GM18867 (cell line): ENCODE measurements at regions not wholly inside any gene's neighbourhood (a gene's known extent, or its start where the extent isn't known, plus 50 kb on each side); places are given as distances from the start of the nearest gene placed in this dataset.
"Not testable (repeated sequence)": the region's sequence is repeated elsewhere in the genome, so short reads cannot be mapped to it uniquely, and the experiment has no call there.

Source experiments
- ATAC-seq: cut with Tn5 transposase; IDR thresholded peaks from one replicate; pipeline ENCODE4 v1.9.1; 2021; ENCODE audit warnings: mild to moderate bottlenecking, moderate library complexity; ENCODE audit not compliant: unreplicated experiment

GRCh38 chr6:56840467-56841380 lies 114.2 kb upstream of the BEND6 start:
- no peak for ATAC-seq

- no peak for ATAC-seq
Measured at GRCh38 chr6:56839533-56840183, 115.2 kb upstream of the BEND6 start.

GRCh38 chr6:56838965-56839364 lies 115.9 kb upstream of the BEND6 start:
- ATAC-seq: no peak

- no peak for ATAC-seq
Measured at GRCh38 chr6:56838016-56838555, 116.8 kb upstream of the BEND6 start.

DNA sequence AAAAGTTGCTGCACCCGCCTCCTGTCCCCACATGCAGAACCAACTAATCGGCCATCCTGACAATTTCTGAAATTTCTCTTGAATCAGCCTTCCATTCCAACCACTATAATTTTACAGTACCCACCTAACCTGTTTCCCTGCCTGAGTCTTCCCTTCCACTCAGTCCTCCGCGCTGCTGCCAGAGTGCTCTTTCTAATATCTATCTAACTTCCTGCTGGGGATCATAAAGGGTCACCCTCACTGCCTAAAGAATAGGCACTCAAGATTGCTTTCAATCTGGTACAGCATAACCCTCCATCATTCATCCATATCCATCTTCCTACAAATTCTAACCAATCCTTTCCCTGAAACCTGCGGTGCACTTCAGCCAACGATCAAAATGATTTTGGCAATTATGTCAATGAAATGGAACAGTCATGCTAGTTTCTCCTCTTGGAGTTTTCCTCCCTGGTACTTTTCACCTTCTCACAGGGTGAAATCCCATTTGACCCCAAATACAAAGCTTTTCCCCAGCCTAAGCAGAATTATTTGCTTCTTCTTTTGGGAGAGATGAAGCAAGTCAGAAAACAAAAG lies 117.5 kb upstream of the BEND6 start:
- ATAC-seq: no peak

DNA sequence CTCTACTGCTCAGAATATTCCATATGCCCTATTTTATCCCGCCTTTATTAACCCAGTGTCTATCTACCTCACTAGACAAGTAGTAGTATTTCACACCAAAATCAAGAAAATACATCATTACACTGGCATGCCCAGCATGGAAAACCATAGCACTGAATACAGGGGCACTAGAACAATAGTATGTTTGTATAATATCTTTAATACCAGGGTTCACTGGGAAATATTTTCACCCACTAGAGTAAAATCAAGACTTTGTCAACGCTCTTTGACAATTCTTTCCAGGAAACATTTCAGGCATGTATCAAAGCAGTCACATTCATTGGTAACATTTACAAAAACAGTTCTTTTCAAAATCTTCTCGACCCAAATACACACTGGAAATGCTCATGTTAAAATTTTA lies 119.3 kb upstream of the BEND6 start:
- ATAC-seq: no peak

DNA sequence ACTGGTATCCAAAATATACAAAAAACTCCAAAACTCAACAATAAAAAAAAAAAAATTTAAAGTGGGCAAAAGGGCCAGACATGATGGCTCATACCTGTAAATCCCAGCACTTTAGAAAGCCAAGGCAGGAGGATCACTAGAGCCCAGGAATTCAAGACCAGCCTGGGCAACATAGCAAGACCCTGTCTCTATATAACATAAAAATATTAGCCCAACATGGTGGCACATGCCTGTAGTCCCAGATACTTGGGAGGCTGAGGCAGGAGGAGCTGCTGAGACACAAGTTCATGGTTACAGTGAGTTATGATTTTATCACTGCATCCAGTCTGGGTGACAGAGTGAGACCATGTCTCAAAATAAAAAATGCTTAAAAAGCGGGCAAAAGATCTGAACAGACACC lies 121.0 kb upstream of the BEND6 start:
- ATAC-seq: no peak

DNA sequence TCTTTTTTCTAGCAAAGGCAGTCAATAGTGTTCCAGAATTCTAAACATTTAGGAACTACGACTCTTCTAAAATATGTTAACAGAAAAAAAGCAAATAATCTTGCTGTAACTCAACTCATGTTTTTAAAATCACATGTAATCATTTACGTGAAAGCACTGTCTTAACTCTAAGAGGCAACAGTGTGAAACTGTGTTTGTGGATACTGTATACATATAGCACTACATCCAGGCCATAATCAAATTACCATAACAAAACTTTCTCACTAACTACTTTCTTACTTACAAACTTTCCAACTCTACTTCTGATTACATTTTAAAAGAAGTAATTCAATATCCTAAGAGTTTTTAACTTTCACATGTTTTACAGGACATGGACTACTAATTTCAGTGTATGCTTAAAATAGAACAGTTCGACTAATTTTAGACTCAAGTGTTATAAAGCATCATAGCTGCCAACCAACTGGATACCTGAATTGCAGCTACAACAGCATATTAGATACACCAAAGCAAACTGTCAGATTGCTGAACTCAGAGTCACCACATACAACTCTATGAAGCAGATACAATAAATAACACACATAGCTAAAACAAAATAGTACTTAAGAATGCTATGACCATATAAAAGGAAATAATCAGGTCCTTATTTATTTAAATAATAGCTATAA lies 121.6 kb upstream of the BEND6 start:
- no peak for ATAC-seq

DNA sequence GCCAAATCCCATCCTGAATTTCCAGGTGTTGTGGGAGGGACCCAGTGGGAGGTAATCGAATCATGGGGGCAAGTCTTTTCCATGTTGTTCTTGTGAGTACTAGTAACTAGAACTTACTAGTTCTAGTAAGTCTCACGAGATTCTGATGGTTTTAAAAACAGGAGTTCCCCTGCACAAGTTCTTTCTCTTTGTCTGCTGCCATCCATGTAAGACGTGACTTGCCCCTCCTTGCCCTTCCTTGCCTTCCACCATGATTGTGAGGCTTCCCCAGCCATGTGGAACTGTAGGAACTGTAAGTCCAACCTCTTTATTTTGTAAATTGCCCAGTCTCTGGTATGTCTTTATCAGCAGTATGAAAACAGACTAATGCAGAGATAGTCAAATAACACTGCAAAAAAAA lies 122.7 kb upstream of the BEND6 start:
- no peak for ATAC-seq

DNA sequence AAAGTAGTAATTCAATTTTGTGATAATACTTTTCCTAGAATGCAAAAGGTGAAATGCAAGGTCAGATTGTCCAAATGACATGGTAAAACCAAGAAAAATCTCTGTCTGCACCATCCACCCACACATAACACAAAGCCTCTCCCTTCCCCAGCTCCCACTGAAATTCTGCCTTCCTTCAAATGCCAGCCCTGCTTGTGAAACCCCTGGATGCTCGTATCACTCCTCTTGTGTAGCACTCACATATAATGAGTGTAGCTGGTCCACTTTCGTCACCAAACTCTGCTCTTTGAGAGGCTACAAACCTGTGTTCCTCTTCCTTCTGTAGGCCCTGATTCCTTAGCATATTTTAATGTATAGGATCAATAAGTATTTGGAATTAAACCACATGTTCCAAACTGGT lies 123.6 kb upstream of the BEND6 start:
- no peak for ATAC-seq

DNA sequence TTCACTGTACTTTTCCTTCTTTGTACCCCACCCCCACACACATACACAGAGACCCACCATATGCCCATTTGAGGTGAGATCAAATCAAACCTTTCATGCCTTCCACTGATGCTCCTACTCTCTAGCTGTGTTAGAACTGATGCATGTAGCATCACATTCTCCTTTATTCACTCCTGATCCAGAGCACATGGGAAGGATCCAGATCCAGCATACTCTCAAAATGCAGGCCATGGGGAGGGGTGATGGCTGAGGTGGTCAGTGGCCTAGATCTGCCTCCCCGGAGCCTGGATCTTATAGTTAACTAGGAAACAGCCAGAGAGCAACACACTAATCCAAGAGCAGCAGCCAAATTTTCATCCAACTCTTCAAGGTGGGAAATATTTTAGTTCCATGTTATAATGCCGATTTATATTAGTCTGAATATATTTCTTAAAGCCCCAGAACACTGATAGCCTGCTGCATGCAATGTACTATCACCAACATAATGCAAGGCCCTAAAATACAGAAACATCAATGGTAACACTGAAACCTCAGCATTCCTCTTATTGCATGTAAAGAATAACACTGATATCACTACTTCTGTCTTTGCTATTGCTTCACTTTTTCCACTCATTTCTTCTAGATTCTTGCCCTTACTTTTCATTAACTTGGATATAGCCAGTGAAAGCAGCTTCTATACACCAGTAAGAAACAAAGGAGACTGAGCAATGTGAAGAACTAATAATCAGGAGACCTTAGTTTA lies 126.8 kb upstream of the BEND6 start:
- no peak for ATAC-seq

- ATAC-seq: not testable (repeated sequence)
Measured at GRCh38 chr6:56824431-56824830, 130.5 kb upstream of the BEND6 start.

DNA sequence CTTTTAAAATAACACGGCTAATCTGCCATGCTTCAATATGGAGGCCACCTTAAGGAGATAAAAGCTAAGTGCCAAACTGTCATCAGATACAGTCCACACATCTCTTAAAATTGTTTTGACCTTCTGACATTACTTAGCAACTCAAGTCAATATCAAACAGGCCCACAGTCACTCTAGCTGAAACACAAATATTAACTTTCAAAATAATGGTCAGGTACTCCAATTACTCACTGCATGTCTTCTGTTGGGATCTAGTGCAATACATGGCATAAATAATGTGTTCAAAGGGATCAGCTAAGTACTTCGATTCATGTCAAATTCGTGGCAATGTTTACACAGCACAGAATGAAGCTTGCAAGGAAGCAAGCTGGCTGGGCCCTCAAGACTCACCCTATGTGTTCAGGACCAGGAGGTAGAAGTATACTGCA lies 133.9 kb upstream of the BEND6 start:
- no peak for ATAC-seq

DNA sequence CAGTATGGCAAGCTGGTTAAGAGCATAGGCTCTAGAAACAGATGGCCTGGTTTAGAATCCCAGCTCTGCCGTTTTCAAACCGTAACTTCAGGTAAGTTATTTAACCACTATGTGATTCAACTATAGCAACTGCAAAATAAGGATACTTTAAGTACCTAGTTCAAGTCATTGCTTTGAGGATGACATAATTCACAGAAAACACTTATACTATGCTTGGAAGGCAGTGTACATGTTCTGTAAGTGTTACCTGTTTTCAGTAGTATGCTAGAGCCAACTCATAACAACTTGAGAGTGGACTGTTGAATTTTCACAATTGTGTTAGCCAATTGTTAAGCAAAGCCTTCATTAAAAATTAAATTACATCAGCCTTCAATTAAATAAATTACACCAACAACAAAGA lies 134.8 kb upstream of the BEND6 start:
- ATAC-seq: no peak

DNA sequence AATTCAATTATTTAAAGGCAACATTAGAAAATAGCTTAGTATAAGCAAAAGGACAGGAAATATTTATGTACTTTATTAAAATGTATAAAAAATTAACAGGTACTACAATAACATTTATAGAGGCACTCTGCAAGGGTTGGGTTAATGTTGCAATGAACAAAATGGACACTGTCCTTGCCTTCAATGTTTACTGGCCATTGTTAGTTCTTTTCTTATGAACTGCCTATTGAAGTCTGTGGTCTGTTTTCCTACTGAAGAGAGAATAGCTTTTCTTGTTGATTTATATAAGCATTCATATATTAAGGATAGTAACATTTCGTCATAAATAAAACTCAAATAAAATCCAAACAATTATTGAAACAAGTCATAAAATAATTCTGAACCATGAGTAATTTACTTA lies 135.3 kb upstream of the BEND6 start:
- ATAC-seq: no peak

DNA sequence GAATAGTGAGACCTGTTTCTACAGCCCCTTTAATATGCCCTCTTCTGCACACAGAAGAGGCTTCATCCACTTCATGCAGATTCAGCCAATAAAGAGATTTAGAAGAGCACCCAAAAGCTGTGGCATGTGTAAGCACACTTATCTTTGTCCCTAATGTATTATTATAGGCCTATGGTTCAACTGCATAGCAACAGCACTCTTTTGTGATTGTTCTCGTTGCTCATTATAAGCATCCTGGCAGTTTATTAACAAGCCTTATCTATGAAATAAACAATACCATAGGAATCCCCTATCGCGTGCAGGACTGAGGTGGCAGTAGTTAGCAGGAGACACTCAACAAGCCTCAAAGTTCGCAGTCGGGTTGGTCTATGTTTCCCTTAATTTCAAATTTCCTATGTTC lies 138.5 kb upstream of the BEND6 start:
- no peak for ATAC-seq

DNA sequence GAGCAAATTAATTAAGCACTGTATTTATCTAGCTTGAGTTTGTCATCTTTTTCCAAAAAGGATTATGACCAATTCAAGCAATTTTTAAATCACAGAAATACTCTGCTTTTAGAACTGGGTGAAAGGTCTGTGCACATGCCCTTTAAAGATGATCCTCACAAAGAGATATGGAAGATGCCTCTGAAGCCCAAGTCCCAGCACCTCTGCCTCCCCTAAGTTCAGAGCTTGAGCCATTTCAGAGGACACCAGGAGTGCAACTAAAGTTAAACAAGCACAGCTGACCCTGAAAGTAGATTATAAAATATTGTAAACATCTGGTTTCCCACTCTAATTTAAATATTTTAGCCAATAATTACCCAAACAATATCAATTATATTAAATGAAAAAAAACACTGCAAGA lies 139.5 kb upstream of the BEND6 start:
- ATAC-seq: no peak

GRCh38 chr6:56814802-56815201 lies 140.1 kb upstream of the BEND6 start:
- ATAC-seq: peak; percentile 29

DNA sequence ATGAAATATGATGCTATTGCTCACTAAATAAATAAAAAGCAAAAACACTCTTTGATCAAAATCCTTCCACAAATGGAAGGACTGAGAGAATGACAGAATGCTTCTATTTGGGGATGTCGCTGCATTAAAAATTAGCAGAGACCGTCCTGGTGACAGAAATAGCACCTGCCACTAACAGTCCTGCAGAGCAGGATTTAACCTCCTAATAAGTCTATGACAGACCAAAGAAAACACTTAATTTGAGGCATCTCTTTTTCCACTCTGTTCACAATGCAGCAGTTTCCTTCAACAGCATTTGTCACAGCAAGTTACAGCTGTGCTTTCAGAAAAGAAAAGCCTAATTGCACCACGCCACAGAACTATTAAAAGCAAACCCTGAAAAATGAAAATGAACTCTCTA lies 140.6 kb upstream of the BEND6 start:
- ATAC-seq: peak; percentile 67

GRCh38 chr6:56812851-56813250 lies 142.1 kb upstream of the BEND6 start:
- ATAC-seq: not testable (repeated sequence)
